ENCODE measurements at regions not wholly inside any gene's neighbourhood (a gene's known extent, or its start where the extent isn't known, plus 50 kb on each side); places are given as distances from the start of the nearest gene placed in this dataset.

GRCh38 chr9:94016744-94017143 is 61.6 kb upstream of the BARX1 start:
- no peak overlapping the region for H3K9ac ChIP-seq (ENCODE audit: control insufficient read depth, extremely low read depth, insufficient read depth, low read length)
- H3K4me3 ChIP-seq (ENCODE audit: control insufficient read depth in 2 of 3, extremely low read depth in 1 of 3, insufficient read depth in 2 of 3, low read depth in 1 of 3, low read length in 3 of 3): no peak overlapping the region
- no peaks in the 10 kb centered on the region for H4K20me1 ChIP-seq (ENCODE audit: control insufficient read depth, extremely low read depth, insufficient read depth, low read length)
- no peaks in the 10 kb centered on the region for H3K9me3 ChIP-seq (ENCODE audit: control insufficient read depth, low read depth, low read length)
- no peak overlapping the region for H2AFZ ChIP-seq (ENCODE audit: control insufficient read depth, low read length)
- TF ChIP-seq EZH2 (IDR thresholded peaks at IDR 0.05; ENCODE audit: low read length) (no peak), CTCF (optimal IDR thresholded peaks at IDR 0.05 in 1 of 3, IDR thresholded peaks at IDR 0.05 in 1 of 3, conservative IDR thresholded peaks at IDR 0.05 in 1 of 3; ENCODE audit: extremely low read depth in 1 of 3, insufficient read depth in 2 of 3, low read length in 3 of 3) (no peak)
- H3K4me2 ChIP-seq (ENCODE audit: control insufficient read depth, extremely low read depth, insufficient read depth, low read depth, low read length): no peak overlapping the region
- no peaks in the 10 kb centered on the region for H3K27me3 ChIP-seq (ENCODE audit: control insufficient read depth, extremely low read depth, insufficient read depth, low read length)
- no peaks in the 10 kb centered on the region for H3K4me1 ChIP-seq (ENCODE audit: control insufficient read depth, extremely low read depth, insufficient read depth, low read length)
- dilution Hi-C loops (cut with MboI; ENCODE audit: extremely low pct_ligation_motif_present, low sequenced_read_pairs): loop anchor here (25.0 kb wide), 1 partner anchor 196 kb away; no protein-coding TSS in a partner anchor
- H3K36me3 ChIP-seq (ENCODE audit: control insufficient read depth in 2 of 2, extremely low read depth in 1 of 2, insufficient read depth in 2 of 2, low read length in 2 of 2): no peaks in the 10 kb centered on the region
- no peaks in the 10 kb centered on the region for H3K9me1 ChIP-seq (ENCODE audit: control insufficient read depth, extremely low read depth, insufficient read depth, low read length)
- no peaks in the 10 kb centered on the region for H3K79me2 ChIP-seq (ENCODE audit: control insufficient read depth, insufficient read depth, low read length)
- FAIRE-seq (no peak), DNase-seq (ENCODE audit: low read depth, low spot score) (no peak)
- H3K27ac ChIP-seq (ENCODE audit: control insufficient read depth, insufficient read depth, low read length): no peak overlapping the region

- Histone ChIP-seq H3K36me3 (ENCODE audit: control insufficient read depth in 2 of 2, extremely low read depth in 1 of 2, insufficient read depth in 2 of 2, low read length in 2 of 2) (no peaks in the 10 kb centered on the region), H3K9me3 (ENCODE audit: control insufficient read depth, low read depth, low read length) (no peaks in the 10 kb centered on the region), H3K4me1 (ENCODE audit: control insufficient read depth, extremely low read depth, insufficient read depth, low read length) (peaks cover 2% of the 10 kb centered on the region), H2AFZ (ENCODE audit: control insufficient read depth, low read length) (no peak overlapping the region), H3K27ac (ENCODE audit: control insufficient read depth, insufficient read depth, low read length) (no peak overlapping the region), H3K9me1 (ENCODE audit: control insufficient read depth, extremely low read depth, insufficient read depth, low read length) (no peaks in the 10 kb centered on the region), H4K20me1 (ENCODE audit: control insufficient read depth, extremely low read depth, insufficient read depth, low read length) (no peaks in the 10 kb centered on the region), H3K27me3 (ENCODE audit: control insufficient read depth, extremely low read depth, insufficient read depth, low read length) (no peaks in the 10 kb centered on the region), H3K4me2 (ENCODE audit: control insufficient read depth, extremely low read depth, insufficient read depth, low read depth, low read length) (no peak overlapping the region), H3K79me2 (ENCODE audit: control insufficient read depth, insufficient read depth, low read length) (no peaks in the 10 kb centered on the region), H3K9ac (ENCODE audit: control insufficient read depth, extremely low read depth, insufficient read depth, low read length) (no peak overlapping the region), H3K4me3 (ENCODE audit: control insufficient read depth in 2 of 3, extremely low read depth in 1 of 3, insufficient read depth in 2 of 3, low read depth in 1 of 3, low read length in 3 of 3) (no peak overlapping the region)
- dilution Hi-C loops (cut with MboI; ENCODE audit: extremely low pct_ligation_motif_present, low sequenced_read_pairs): loop anchor here (25.0 kb wide), 1 partner anchor 197 kb away; no protein-coding TSS in a partner anchor
- FAIRE-seq (no peak), DNase-seq (ENCODE audit: low read depth, low spot score) (no peak)
- TF ChIP-seq CTCF (optimal IDR thresholded peaks at IDR 0.05 in 1 of 3, IDR thresholded peaks at IDR 0.05 in 1 of 3, conservative IDR thresholded peaks at IDR 0.05 in 1 of 3; ENCODE audit: extremely low read depth in 1 of 3, insufficient read depth in 2 of 3, low read length in 3 of 3) (no peak), EZH2 (IDR thresholded peaks at IDR 0.05; ENCODE audit: low read length) (no peak)
Measured at GRCh38 chr9:94014920-94015319, 59.8 kb upstream of the BARX1 start.
